Occipital lobe (tissue), 1 donor: ENCODE measurements at regions not wholly inside any gene's neighbourhood (a gene's known extent, or its start where the extent isn't known, plus 50 kb on each side); places are given as distances from the start of the nearest gene placed in this dataset.

Experiments
- DNase-seq: peaks from one replicate; lab custom pipeline; 2025; lab: John Stamatoyannopoulos, UW

GRCh38 chr15:97259943-97260342 is 700.6 kb upstream of the ARRDC4 start:
- no peak for DNase-seq

GRCh38 chr15:97301166-97301565 is 659.3 kb upstream of the ARRDC4 start:
- no peak for DNase-seq

GRCh38 chr15:97316362-97316761 is 644.1 kb upstream of the ARRDC4 start:
- DNase-seq: no peak

GRCh38 chr15:97317163-97317562 is 643.3 kb upstream of the ARRDC4 start:
- DNase-seq: no peak

- no peak for DNase-seq
Measured at GRCh38 chr15:97319291-97319690, 641.2 kb upstream of the ARRDC4 start.

- DNase-seq: no peak
Measured at GRCh38 chr15:97346221-97346620, 614.3 kb upstream of the ARRDC4 start.

GRCh38 chr15:97350813-97351212 is 609.7 kb upstream of the ARRDC4 start:
- no peak for DNase-seq

- no peak for DNase-seq
Measured at GRCh38 chr15:97383516-97383915, 577.0 kb upstream of the ARRDC4 start.

GRCh38 chr15:97386940-97387339 is 573.6 kb upstream of the ARRDC4 start:
- no peak for DNase-seq

- no peak for DNase-seq
Measured at GRCh38 chr15:97401195-97401594, 559.3 kb upstream of the ARRDC4 start.

- DNase-seq: no peak
Measured at GRCh38 chr15:97401970-97402369, 558.5 kb upstream of the ARRDC4 start.

- DNase-seq: no peak
Measured at GRCh38 chr15:97406841-97407240, 553.7 kb upstream of the ARRDC4 start.

- DNase-seq: no peak
Measured at GRCh38 chr15:97410897-97411575, 549.5 kb upstream of the ARRDC4 start.

- no peak for DNase-seq
Measured at GRCh38 chr15:97420130-97420529, 540.4 kb upstream of the ARRDC4 start.

- DNase-seq: no peak
Measured at GRCh38 chr15:97425596-97425995, 534.9 kb upstream of the ARRDC4 start.

- no peak for DNase-seq
Measured at GRCh38 chr15:97443101-97443500, 517.4 kb upstream of the ARRDC4 start.

- DNase-seq: no peak
Measured at GRCh38 chr15:97446138-97446537, 514.4 kb upstream of the ARRDC4 start.

GRCh38 chr15:97456521-97457202 is 503.8 kb upstream of the ARRDC4 start:
- no peak for DNase-seq

GRCh38 chr15:97457203-97457847 is 503.2 kb upstream of the ARRDC4 start:
- no peak for DNase-seq

- DNase-seq: no peak
Measured at GRCh38 chr15:97459771-97460170, 500.7 kb upstream of the ARRDC4 start.

- no peak for DNase-seq
Measured at GRCh38 chr15:97461226-97461625, 499.3 kb upstream of the ARRDC4 start.

GRCh38 chr15:97463696-97464095 is 496.8 kb upstream of the ARRDC4 start:
- no peak for DNase-seq

GRCh38 chr15:97470417-97470816 is 490.1 kb upstream of the ARRDC4 start:
- no peak for DNase-seq
